Endodermal cell (in vitro differentiated cells): ENCODE measurements at regions not wholly inside any gene's neighbourhood (a gene's known extent, or its start where the extent isn't known, plus 50 kb on each side); places are given as distances from the start of the nearest gene placed in this dataset.

Experiments
- DNase-seq: peaks from one replicate; pipeline ENCODE4 v3.0.0-alpha.2; 2017
- H3K27ac ChIP-seq: 2 replicates; pipeline ENCODE4 v1.5.1; 2013; ENCODE audit warnings: mild to moderate bottlenecking, low read depth, low read length, moderate library complexity
- H3K27me3 ChIP-seq: 2 replicates; pipeline ENCODE4 v1.6.1; 2013; ENCODE audit warnings: mild to moderate bottlenecking, low read length, moderate library complexity; ENCODE audit not compliant: insufficient read depth, control insufficient read depth, poor library complexity, severe bottlenecking
- H3K36me3 ChIP-seq: 2 replicates; pipeline ENCODE4 v1.7.0; 2013; ENCODE audit warnings: mild to moderate bottlenecking, low read length, moderate library complexity; ENCODE audit not compliant: control insufficient read depth, insufficient read depth
- H3K4me1 ChIP-seq: one replicate; pipeline ENCODE4 v1.7.0; 2013; ENCODE audit warnings: low read length; ENCODE audit not compliant: control insufficient read depth, insufficient read depth
- H3K4me3 ChIP-seq: 2 replicates; pipeline ENCODE4 v1.5.1; 2013; ENCODE audit warnings: mild to moderate bottlenecking, low read length, moderate library complexity
- H3K9ac ChIP-seq: 2 replicates; pipeline ENCODE4 v1.6.1; 2013; ENCODE audit warnings: mild to moderate bottlenecking, low read length, moderate library complexity; ENCODE audit not compliant: poor library complexity, severe bottlenecking; ENCODE audit errors: extremely low read depth
- H3K9me3 ChIP-seq: 2 replicates; pipeline ENCODE4 v1.6.1; 2013; ENCODE audit warnings: mild to moderate bottlenecking, low read length, moderate library complexity; ENCODE audit not compliant: control insufficient read depth
- H3K27ac Mint-ChIP-seq: 2 replicates; pipeline ENCODE4 v1.8.0; 2020; ENCODE audit warnings: mixed read lengths
- H3K27me3 Mint-ChIP-seq: 2 replicates; pipeline ENCODE4 v1.8.0; 2021; ENCODE audit warnings: mild to moderate bottlenecking, mixed read lengths; ENCODE audit not compliant: insufficient read depth
- H3K36me3 Mint-ChIP-seq: 2 replicates; pipeline ENCODE4 v1.8.0; 2020; ENCODE audit warnings: low read depth, mixed read lengths
- H3K4me1 Mint-ChIP-seq: 2 replicates; pipeline ENCODE4 v1.8.0; 2020; ENCODE audit warnings: mixed read lengths
- H3K4me3 Mint-ChIP-seq: 2 replicates; pipeline ENCODE4 v1.8.0; 2020; ENCODE audit warnings: mild to moderate bottlenecking, moderate library complexity, mixed read lengths
- H3K9me3 Mint-ChIP-seq: 2 replicates; pipeline ENCODE4 v1.8.0; 2020; ENCODE audit warnings: mild to moderate bottlenecking, mixed read lengths
- CTCF ChIP-seq: fragments of 200-600 bp; sonication (generic); conservative IDR thresholded peaks from 2 replicates; pipeline ENCODE4 v1.5.0; 2021; ENCODE audit warnings: antibody characterized with exemption, mild to moderate bottlenecking
- WGBS, 2 experiments: methylation state at CpG; one replicate each; pipeline versions ENCODE4 v1.1.5 to v1.1.7; 2013; ENCODE audit warnings: missing lambda C conversion rate in 2 of 2, mixed read lengths in 1 of 2; ENCODE audit not compliant: insufficient coverage in 1 of 2, insufficient read length in 1 of 2; 5-methylcytosine and 5-hydroxymethylcytosine counted together

- Histone ChIP-seq H3K9me3 (peaks cover 22% of the 10 kb centered on the region), H3K9ac (no peak overlapping the region), H3K36me3 (no peaks in the 10 kb centered on the region), H3K4me3 (no peak overlapping the region), H3K4me1 (peaks cover 2% of the 10 kb centered on the region), H3K27me3 (no peaks in the 10 kb centered on the region), H3K27ac (no peak overlapping the region)
- Mint-ChIP-seq H3K36me3 (no peaks in the 10 kb centered on the region), H3K27ac (no peak overlapping the region), H3K4me3 (no peak overlapping the region), H3K9me3 (peaks cover 15% of the 10 kb centered on the region), H3K4me1 (peaks cover 6% of the 10 kb centered on the region), H3K27me3 (peaks cover 58% of the 10 kb centered on the region)
- TF ChIP-seq CTCF: peak; percentile 49
- 85 to 94% methylated on average over 2 to 3 of the region's 3 CpGs for WGBS, 2 experiments
- DNase-seq: peak; percentile 66
These were observed 234.8 kb upstream of the RPL38 start for GRCh38 chr17:73968680-73969079.

- no peak overlapping the region for H3K4me3 ChIP-seq
- no peak overlapping the region for H3K27ac ChIP-seq
- Mint-ChIP-seq H3K27ac (no peak overlapping the region), H3K4me1 (peaks cover 17% of the 10 kb centered on the region), H3K27me3 (peaks cover 56% of the 10 kb centered on the region), H3K36me3 (no peaks in the 10 kb centered on the region), H3K9me3 (peaks cover 5% of the 10 kb centered on the region), H3K4me3 (no peak overlapping the region)
- no peaks in the 10 kb centered on the region for H3K36me3 ChIP-seq
- peaks cover 5% of the 10 kb centered on the region for H3K4me1 ChIP-seq
- H3K9me3 ChIP-seq: peaks cover 10% of the 10 kb centered on the region
- H3K9ac ChIP-seq: no peak overlapping the region
- H3K27me3 ChIP-seq: no peaks in the 10 kb centered on the region
- WGBS, 2 experiments: 90 to 97% methylated on average over 2 to 7 of the region's 7 CpGs
- peak; percentile 30 for DNase-seq
- no peak for TF ChIP-seq CTCF
These were observed 233.5 kb upstream of the RPL38 start for GRCh38 chr17:73969956-73970355.

- no peak overlapping the region for H3K9ac ChIP-seq
- Mint-ChIP-seq H3K9me3 (no peaks in the 10 kb centered on the region), H3K27ac (no peak overlapping the region), H3K4me3 (no peak overlapping the region), H3K27me3 (peaks cover 48% of the 10 kb centered on the region), H3K36me3 (no peaks in the 10 kb centered on the region), H3K4me1 (peaks cover 22% of the 10 kb centered on the region)
- no peak overlapping the region for H3K27ac ChIP-seq
- H3K36me3 ChIP-seq: no peaks in the 10 kb centered on the region
- no peak overlapping the region for H3K4me3 ChIP-seq
- 91 to 94% methylated on average over 4 of the region's 4 CpGs for WGBS, 2 experiments
- DNase-seq: peak; percentile 17
- peaks cover 5% of the 10 kb centered on the region for H3K4me1 ChIP-seq
- no peaks in the 10 kb centered on the region for H3K27me3 ChIP-seq
- TF ChIP-seq CTCF: no peak
- H3K9me3 ChIP-seq: no peaks in the 10 kb centered on the region
These were observed 232.4 kb upstream of the RPL38 start for GRCh38 chr17:73971127-73971526.
